Fibroblast of lung (primary cell): ENCODE measurements at regions not wholly inside any gene's neighbourhood (a gene's known extent, or its start where the extent isn't known, plus 50 kb on each side); places are given as distances from the start of the nearest gene placed in this dataset.
A peak's percentile ranks its signal among the peaks of the same experiment; 100 is the strongest.

Source experiments
- DNase-seq, 2 donors: peaks; one replicate each; pipeline versions ENCODE4 v3.0.0 to v3.0.0-alpha.2; 2010; ENCODE audit warnings: low read depth in 2 of 2
- H2AFZ ChIP-seq: 2 replicates; pipeline ENCODE4 v1.5.1; 2012; ENCODE audit warnings: low read length, control low read depth, inconsistent platforms
- H3K27ac ChIP-seq: 2 replicates; pipeline ENCODE4 v1.5.1; 2011; ENCODE audit warnings: low read length, control low read depth; ENCODE audit not compliant: insufficient read depth
- H3K27me3 ChIP-seq: 2 replicates; pipeline ENCODE4 v1.5.1; 2011; ENCODE audit warnings: mild to moderate bottlenecking, low read length; ENCODE audit not compliant: control insufficient read depth, insufficient read depth
- H3K36me3 ChIP-seq: 2 replicates; pipeline ENCODE4 v1.5.1; 2011; ENCODE audit warnings: low read length; ENCODE audit not compliant: control insufficient read depth, insufficient read depth
- H3K4me1 ChIP-seq: 2 replicates; pipeline ENCODE4 v1.5.1; 2011; ENCODE audit warnings: low read length; ENCODE audit not compliant: control insufficient read depth, insufficient read depth; ENCODE audit errors: extremely low read depth
- H3K4me2 ChIP-seq: 2 replicates; pipeline ENCODE4 v1.5.1; 2011; ENCODE audit warnings: low read length, control low read depth; ENCODE audit not compliant: insufficient read depth; ENCODE audit errors: extremely low read depth
- H3K4me3 ChIP-seq, 4 experiments: fragments of 200-600 bp in 1 of 4; sonication (generic) in 1 of 4; replicated peaks in 1 of 4; 2 replicates each; pipeline ENCODE4 v1.5.1; 2011 to 2016; ENCODE audit warnings: low read length in 4 of 4, low read depth in 3 of 4, mild to moderate bottlenecking in 3 of 4, control low read depth in 2 of 4, inconsistent platforms in 1 of 4, mixed read lengths in 1 of 4; ENCODE audit not compliant: insufficient read depth in 1 of 4; ENCODE audit errors: control extremely low read depth in 1 of 4
- H3K79me2 ChIP-seq: 2 replicates; pipeline ENCODE4 v1.5.1; 2012; ENCODE audit warnings: mild to moderate bottlenecking, low read length, inconsistent platforms; ENCODE audit not compliant: control insufficient read depth, insufficient read depth
- H3K9ac ChIP-seq: 2 replicates; pipeline ENCODE4 v1.5.1; 2011; ENCODE audit warnings: mild to moderate bottlenecking, low read length, control low read depth; ENCODE audit not compliant: insufficient read depth
- H3K9me3 ChIP-seq: 2 replicates; pipeline ENCODE4 v1.5.1; 2012; ENCODE audit warnings: low read depth, low read length; ENCODE audit not compliant: control insufficient read depth, insufficient read depth
- H4K20me1 ChIP-seq: 2 replicates; pipeline ENCODE4 v1.5.1; 2011; ENCODE audit warnings: low read length; ENCODE audit not compliant: control insufficient read depth, insufficient read depth; ENCODE audit errors: extremely low read depth
- CTCF ChIP-seq, 2 donors: IDR thresholded peaks in 1 of 2; conservative IDR thresholded peaks in 1 of 2; 1 replicate in 1 of 2; 2 replicates in 1 of 2; pipeline ENCODE4 v1.5.1; 2011 to 2012; ENCODE audit warnings: low read length in 2 of 2, control low read depth in 1 of 2, inconsistent platforms in 1 of 2, low read depth in 1 of 2, mild to moderate bottlenecking in 1 of 2
- EZH2 ChIP-seq: IDR thresholded peaks from 2 replicates; pipeline ENCODE4 v1.5.1; 2012; ENCODE audit warnings: low read length, control low read depth, mild to moderate bottlenecking; ENCODE audit errors: missing control alignments

DNA sequence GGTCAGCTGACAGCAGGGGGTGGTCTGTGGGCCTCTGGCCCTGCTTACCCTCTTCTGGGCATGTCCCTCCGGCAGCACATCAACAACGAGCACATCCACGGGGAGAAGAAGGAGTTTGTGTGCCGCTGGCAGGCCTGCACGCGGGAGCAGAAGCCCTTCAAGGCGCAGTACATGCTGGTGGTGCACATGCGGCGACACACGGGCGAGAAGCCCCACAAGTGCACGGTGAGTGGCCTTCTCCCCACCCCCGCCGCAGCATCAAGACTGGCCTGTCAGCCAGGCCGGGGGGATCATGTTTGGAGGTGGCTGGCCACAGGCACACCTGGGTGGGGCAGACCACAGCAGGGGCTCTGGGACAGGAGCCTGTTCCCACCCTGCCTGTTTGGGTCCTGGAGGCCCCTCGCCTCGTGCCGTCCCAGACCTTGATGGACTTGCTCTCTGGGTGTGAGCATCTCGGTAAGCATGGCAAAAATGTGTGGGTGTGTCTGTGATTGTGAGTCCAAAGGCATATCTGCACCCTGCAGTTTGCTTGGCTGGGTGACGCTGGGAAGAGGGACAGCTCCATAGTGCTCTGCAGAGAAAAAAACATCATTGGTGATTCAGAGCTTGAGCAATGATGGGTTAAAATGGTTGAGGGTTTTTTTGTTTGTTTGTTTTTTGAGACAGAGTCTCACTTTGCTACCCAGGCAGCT is 242.8 kb downstream of the GLI2 start:
- Histone ChIP-seq H3K9ac (no peak overlapping the region), H3K79me2 (no peaks in the 10 kb centered on the region), H2AFZ (no peak overlapping the region), H4K20me1 (peaks cover 2% of the 10 kb centered on the region), H3K9me3 (no peaks in the 10 kb centered on the region), H3K27ac (no peak overlapping the region), H3K27me3 (no peaks in the 10 kb centered on the region), H3K4me3 (no peak overlapping the region), H3K4me1 (no peaks in the 10 kb centered on the region), H3K36me3 (peaks cover 11% of the 10 kb centered on the region), H3K4me2 (no peak overlapping the region)
- TF ChIP-seq CTCF (conservative IDR thresholded peaks at IDR 0.05 in 1 of 2, IDR thresholded peaks at IDR 0.05 in 1 of 2; ENCODE audit: low read depth in 1 of 2, low read length in 2 of 2): no peak
- no peak for TF ChIP-seq EZH2
- DNase-seq: peak in 1 of 2 donors; percentile 40

- peaks cover 11% of the 10 kb centered on the region for H3K36me3 ChIP-seq
Measured at GRCh38 chr2:120979398-120979797, 243.7 kb downstream of the GLI2 start.

DNA sequence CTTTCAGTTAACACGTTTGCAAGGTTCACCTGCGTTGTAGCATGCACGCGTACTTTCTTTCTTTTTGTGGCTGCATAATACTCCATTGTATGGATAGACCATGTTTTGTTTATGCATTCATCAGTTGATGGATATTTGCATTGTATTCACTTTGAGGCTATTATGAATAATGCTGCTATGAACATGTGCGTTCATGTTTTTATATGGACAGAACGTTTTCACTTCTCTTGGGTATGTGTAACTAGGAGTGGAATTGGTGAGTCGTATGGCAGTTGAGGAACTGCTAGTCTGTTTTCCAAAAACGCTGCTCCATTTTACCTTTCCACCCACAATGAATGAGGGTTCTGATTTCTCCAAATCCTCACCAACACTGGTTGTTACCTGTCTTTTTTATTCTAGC is 244.3 kb downstream of the GLI2 start:
- Histone ChIP-seq H3K4me3 (no peak overlapping the region), H4K20me1 (peaks cover 2% of the 10 kb centered on the region), H3K79me2 (no peaks in the 10 kb centered on the region), H3K4me2 (no peak overlapping the region), H3K36me3 (peaks cover 12% of the 10 kb centered on the region), H3K9me3 (no peaks in the 10 kb centered on the region), H3K27me3 (no peaks in the 10 kb centered on the region), H3K27ac (no peak overlapping the region), H2AFZ (no peak overlapping the region), H3K4me1 (no peaks in the 10 kb centered on the region), H3K9ac (no peak overlapping the region)
- no peak for DNase-seq
- TF ChIP-seq CTCF (conservative IDR thresholded peaks at IDR 0.05 in 1 of 2, IDR thresholded peaks at IDR 0.05 in 1 of 2; ENCODE audit: low read depth in 1 of 2, low read length in 2 of 2): no peak

More at GRCh38 chr2:120979398-120979797, 243.7 kb downstream of the GLI2 start:
- H4K20me1 ChIP-seq: peaks cover 2% of the 10 kb centered on the region
- no peaks in the 10 kb centered on the region for H3K27me3 ChIP-seq
- no peak overlapping the region for H3K9ac ChIP-seq
- H3K4me3 ChIP-seq: no peak overlapping the region
- no peak for DNase-seq
- H2AFZ ChIP-seq: no peak overlapping the region
- TF ChIP-seq EZH2 (no peak), CTCF (conservative IDR thresholded peaks at IDR 0.05 in 1 of 2, IDR thresholded peaks at IDR 0.05 in 1 of 2; ENCODE audit: low read depth in 1 of 2, low read length in 2 of 2) (no peak)
- H3K27ac ChIP-seq: no peak overlapping the region
- no peaks in the 10 kb centered on the region for H3K79me2 ChIP-seq
- no peaks in the 10 kb centered on the region for H3K4me1 ChIP-seq
- H3K9me3 ChIP-seq: no peaks in the 10 kb centered on the region
- no peak overlapping the region for H3K4me2 ChIP-seq
